ENCODE measurements at regions not wholly inside any gene's neighbourhood (a gene's known extent, or its start where the extent isn't known, plus 50 kb on each side); places are given as distances from the start of the nearest gene placed in this dataset.

GRCh38 chr6:167736486-167737204 lies 90.1 kb upstream of the AFDN start:
- no peak for TF ChIP-seq CTCF (IDR thresholded peaks at IDR 0.05)
- TF ChIP-seq POLR2A (IDR thresholded peaks at IDR 0.05), result no peak

Measured in adrenal gland (tissue), 5 donors.